WTC11 (cell line): ENCODE measurements at regions not wholly inside any gene's neighbourhood (a gene's known extent, or its start where the extent isn't known, plus 50 kb on each side); places are given as distances from the start of the nearest gene placed in this dataset.

Experiments
- ATAC-seq: fragments of 200-7000 bp; cut with Tn5 transposase; 2 replicates; pipeline ENCODE4 v1.10.0; 2021; ENCODE audit warnings: mild to moderate bottlenecking, moderate library complexity
- CTCF ChIA-PET: fragments of 300-600 bp; sonication (Branson Sonifier 250); formaldehyde crosslinking; loops from one replicate; lab custom pipeline; 2021; ENCODE audit warnings: antibody characterized with exemption; lab: Charles Lee
- POLR2A ChIA-PET: fragments of 350-600 bp; sonication (Branson Sonifier 250); formaldehyde crosslinking; loops from one replicate; lab custom pipeline; 2021; ENCODE audit warnings: antibody characterized with exemption; lab: Charles Lee
- DNase-seq: peaks from one replicate; pipeline ENCODE4 v3.0.0; 2021; ENCODE audit warnings: low spot score
- H3K27ac Mint-ChIP-seq: 2 replicates; pipeline ENCODE4 v1.8.0; 2021; ENCODE audit warnings: mixed read lengths
- H3K27me3 Mint-ChIP-seq: 2 replicates; pipeline ENCODE4 v1.8.0; 2021; ENCODE audit warnings: low read depth, mild to moderate bottlenecking, moderate library complexity, mixed read lengths
- H3K36me3 Mint-ChIP-seq: 2 replicates; pipeline ENCODE4 v1.8.0; 2021; ENCODE audit warnings: mixed read lengths
- H3K4me1 Mint-ChIP-seq: 2 replicates; pipeline ENCODE4 v1.8.0; 2022; ENCODE audit warnings: mixed read lengths
- H3K4me3 Mint-ChIP-seq: 2 replicates; pipeline ENCODE4 v1.8.0; 2021; ENCODE audit warnings: mild to moderate bottlenecking, moderate library complexity, mixed read lengths
- H3K9me3 Mint-ChIP-seq: 2 replicates; pipeline ENCODE4 v1.8.0; 2021; ENCODE audit warnings: mixed read lengths
- EMX1 ChIP-seq: fragments of 250-450 bp; sonication (Bioruptor Pico); IDR thresholded peaks from 2 replicates; pipeline ENCODE4 v1.8.0; 2021; ENCODE audit warnings: mild to moderate bottlenecking
- ETV6 ChIP-seq: sonication (generic); formaldehyde crosslinking; IDR thresholded peaks from 2 replicates; pipeline ENCODE4 v1.8.1; 2022; ENCODE audit warnings: mild to moderate bottlenecking, missing genetic modification reagents
- TP53 ChIP-seq: sonication (generic); formaldehyde crosslinking; IDR thresholded peaks from 2 replicates; pipeline ENCODE4 v1.8.1; 2023; ENCODE audit warnings: mild to moderate bottlenecking, missing genetic modification reagents
- ZNF219 ChIP-seq: sonication (generic); formaldehyde crosslinking; IDR thresholded peaks from 2 replicates; pipeline ENCODE4 v1.8.0; 2023; ENCODE audit warnings: missing genetic modification reagents, mild to moderate bottlenecking, borderline replicate concordance
- TF ChIP-seq, protein P1 (sequence below): sonication (generic); formaldehyde crosslinking; IDR thresholded peaks from 2 replicates; pipeline ENCODE4 v1.8.1; 2023; ENCODE audit warnings: mild to moderate bottlenecking, missing genetic modification reagents
- TF ChIP-seq, protein P2 (sequence below): fragments of 250-450 bp; sonication (Bioruptor Pico); IDR thresholded peaks from 2 replicates; pipeline ENCODE4 v1.9.0; 2021; ENCODE audit warnings: mild to moderate bottlenecking, borderline replicate concordance
- TF ChIP-seq, protein P3 (sequence below): sonication (generic); formaldehyde crosslinking; IDR thresholded peaks from 2 replicates; pipeline ENCODE4 v1.8.1; 2023; ENCODE audit warnings: mild to moderate bottlenecking, missing genetic modification reagents, borderline replicate concordance
- TF ChIP-seq, protein P4 (sequence below): sonication (generic); formaldehyde crosslinking; conservative IDR thresholded peaks from 2 replicates; pipeline ENCODE4 v1.8.1; 2023; ENCODE audit warnings: mild to moderate bottlenecking, low read depth, missing genetic modification reagents, moderate library complexity
- TF ChIP-seq, protein P5 (sequence below): sonication (generic); formaldehyde crosslinking; IDR thresholded peaks from 2 replicates; pipeline ENCODE4 v1.8.1; 2022; ENCODE audit warnings: mild to moderate bottlenecking, moderate library complexity, missing genetic modification reagents
- TF ChIP-seq, protein P6 (sequence below): sonication (generic); formaldehyde crosslinking; IDR thresholded peaks from 2 replicates; pipeline ENCODE4 v1.8.1; 2022; ENCODE audit warnings: missing genetic modification reagents, borderline replicate concordance
- TF ChIP-seq, protein P7 (sequence below): fragments of 250-450 bp; sonication (Bioruptor Pico); IDR thresholded peaks from 2 replicates; pipeline ENCODE4 v1.9.0; 2021; ENCODE audit warnings: moderate library complexity, mild to moderate bottlenecking, inconsistent platforms, borderline replicate concordance

DNA sequence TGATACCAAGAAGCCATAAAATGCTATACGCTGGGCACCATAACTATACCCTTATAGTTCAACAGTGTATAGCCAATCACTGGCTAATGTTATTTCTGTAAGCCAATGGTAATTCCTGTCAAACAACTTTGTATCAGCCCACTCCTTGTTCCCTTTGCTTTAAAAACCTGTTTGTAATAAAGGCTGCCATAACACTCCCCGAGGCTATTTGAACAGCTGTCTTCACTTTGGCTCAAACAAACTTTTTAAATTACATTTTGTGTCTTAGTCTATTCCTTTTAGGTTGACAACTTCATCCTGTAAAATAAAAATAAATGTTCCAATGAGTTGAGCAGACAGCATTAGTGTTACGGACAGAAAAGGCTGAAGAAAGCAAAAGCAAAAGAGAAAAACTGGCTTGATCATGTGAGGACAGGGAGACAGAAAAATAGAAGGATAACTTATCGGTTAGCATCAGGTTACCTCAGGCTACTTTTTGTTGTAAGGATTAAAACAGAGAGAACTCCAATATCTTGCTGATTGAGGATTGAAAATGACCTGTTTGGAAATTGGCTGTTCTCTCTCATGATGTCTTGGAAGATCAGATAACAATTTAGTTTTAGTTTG lies 95.0 kb downstream of the AASDHPPT start:
- no peaks in the 10 kb centered on the region for H3K27me3 Mint-ChIP-seq
- no peak for ATAC-seq
- ChIA-PET POLR2A (no interaction called here), CTCF (no interaction called here)
- no peak overlapping the region for H3K4me3 Mint-ChIP-seq
- H3K36me3 Mint-ChIP-seq = peaks cover 13% of the 10 kb centered on the region
- no peak overlapping the region for H3K27ac Mint-ChIP-seq
- H3K4me1 Mint-ChIP-seq = peaks cover 24% of the 10 kb centered on the region
- peaks cover 33% of the 10 kb centered on the region for H3K9me3 Mint-ChIP-seq
- TF ChIP-seq, protein P1, sequence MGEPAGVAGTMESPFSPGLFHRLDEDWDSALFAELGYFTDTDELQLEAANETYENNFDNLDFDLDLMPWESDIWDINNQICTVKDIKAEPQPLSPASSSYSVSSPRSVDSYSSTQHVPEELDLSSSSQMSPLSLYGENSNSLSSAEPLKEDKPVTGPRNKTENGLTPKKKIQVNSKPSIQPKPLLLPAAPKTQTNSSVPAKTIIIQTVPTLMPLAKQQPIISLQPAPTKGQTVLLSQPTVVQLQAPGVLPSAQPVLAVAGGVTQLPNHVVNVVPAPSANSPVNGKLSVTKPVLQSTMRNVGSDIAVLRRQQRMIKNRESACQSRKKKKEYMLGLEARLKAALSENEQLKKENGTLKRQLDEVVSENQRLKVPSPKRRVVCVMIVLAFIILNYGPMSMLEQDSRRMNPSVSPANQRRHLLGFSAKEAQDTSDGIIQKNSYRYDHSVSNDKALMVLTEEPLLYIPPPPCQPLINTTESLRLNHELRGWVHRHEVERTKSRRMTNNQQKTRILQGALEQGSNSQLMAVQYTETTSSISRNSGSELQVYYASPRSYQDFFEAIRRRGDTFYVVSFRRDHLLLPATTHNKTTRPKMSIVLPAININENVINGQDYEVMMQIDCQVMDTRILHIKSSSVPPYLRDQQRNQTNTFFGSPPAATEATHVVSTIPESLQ = no peak
- TF ChIP-seq TP53 (CRISPR knock-in tag) (no peak), EMX1 (CRISPR knock-in tag) (no peak), ETV6 (CRISPR knock-in tag) (no peak), ZNF219 (CRISPR knock-in tag) (no peak)
- TF ChIP-seq, protein P2, sequence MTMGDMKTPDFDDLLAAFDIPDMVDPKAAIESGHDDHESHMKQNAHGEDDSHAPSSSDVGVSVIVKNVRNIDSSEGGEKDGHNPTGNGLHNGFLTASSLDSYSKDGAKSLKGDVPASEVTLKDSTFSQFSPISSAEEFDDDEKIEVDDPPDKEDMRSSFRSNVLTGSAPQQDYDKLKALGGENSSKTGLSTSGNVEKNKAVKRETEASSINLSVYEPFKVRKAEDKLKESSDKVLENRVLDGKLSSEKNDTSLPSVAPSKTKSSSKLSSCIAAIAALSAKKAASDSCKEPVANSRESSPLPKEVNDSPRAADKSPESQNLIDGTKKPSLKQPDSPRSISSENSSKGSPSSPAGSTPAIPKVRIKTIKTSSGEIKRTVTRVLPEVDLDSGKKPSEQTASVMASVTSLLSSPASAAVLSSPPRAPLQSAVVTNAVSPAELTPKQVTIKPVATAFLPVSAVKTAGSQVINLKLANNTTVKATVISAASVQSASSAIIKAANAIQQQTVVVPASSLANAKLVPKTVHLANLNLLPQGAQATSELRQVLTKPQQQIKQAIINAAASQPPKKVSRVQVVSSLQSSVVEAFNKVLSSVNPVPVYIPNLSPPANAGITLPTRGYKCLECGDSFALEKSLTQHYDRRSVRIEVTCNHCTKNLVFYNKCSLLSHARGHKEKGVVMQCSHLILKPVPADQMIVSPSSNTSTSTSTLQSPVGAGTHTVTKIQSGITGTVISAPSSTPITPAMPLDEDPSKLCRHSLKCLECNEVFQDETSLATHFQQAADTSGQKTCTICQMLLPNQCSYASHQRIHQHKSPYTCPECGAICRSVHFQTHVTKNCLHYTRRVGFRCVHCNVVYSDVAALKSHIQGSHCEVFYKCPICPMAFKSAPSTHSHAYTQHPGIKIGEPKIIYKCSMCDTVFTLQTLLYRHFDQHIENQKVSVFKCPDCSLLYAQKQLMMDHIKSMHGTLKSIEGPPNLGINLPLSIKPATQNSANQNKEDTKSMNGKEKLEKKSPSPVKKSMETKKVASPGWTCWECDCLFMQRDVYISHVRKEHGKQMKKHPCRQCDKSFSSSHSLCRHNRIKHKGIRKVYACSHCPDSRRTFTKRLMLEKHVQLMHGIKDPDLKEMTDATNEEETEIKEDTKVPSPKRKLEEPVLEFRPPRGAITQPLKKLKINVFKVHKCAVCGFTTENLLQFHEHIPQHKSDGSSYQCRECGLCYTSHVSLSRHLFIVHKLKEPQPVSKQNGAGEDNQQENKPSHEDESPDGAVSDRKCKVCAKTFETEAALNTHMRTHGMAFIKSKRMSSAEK (CRISPR knock-in tag) = no peak
- TF ChIP-seq, protein P3, sequence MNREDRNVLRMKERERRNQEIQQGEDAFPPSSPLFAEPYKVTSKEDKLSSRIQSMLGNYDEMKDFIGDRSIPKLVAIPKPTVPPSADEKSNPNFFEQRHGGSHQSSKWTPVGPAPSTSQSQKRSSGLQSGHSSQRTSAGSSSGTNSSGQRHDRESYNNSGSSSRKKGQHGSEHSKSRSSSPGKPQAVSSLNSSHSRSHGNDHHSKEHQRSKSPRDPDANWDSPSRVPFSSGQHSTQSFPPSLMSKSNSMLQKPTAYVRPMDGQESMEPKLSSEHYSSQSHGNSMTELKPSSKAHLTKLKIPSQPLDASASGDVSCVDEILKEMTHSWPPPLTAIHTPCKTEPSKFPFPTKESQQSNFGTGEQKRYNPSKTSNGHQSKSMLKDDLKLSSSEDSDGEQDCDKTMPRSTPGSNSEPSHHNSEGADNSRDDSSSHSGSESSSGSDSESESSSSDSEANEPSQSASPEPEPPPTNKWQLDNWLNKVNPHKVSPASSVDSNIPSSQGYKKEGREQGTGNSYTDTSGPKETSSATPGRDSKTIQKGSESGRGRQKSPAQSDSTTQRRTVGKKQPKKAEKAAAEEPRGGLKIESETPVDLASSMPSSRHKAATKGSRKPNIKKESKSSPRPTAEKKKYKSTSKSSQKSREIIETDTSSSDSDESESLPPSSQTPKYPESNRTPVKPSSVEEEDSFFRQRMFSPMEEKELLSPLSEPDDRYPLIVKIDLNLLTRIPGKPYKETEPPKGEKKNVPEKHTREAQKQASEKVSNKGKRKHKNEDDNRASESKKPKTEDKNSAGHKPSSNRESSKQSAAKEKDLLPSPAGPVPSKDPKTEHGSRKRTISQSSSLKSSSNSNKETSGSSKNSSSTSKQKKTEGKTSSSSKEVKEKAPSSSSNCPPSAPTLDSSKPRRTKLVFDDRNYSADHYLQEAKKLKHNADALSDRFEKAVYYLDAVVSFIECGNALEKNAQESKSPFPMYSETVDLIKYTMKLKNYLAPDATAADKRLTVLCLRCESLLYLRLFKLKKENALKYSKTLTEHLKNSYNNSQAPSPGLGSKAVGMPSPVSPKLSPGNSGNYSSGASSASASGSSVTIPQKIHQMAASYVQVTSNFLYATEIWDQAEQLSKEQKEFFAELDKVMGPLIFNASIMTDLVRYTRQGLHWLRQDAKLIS (CRISPR knock-in tag) = no peak
- TF ChIP-seq, protein P4, sequence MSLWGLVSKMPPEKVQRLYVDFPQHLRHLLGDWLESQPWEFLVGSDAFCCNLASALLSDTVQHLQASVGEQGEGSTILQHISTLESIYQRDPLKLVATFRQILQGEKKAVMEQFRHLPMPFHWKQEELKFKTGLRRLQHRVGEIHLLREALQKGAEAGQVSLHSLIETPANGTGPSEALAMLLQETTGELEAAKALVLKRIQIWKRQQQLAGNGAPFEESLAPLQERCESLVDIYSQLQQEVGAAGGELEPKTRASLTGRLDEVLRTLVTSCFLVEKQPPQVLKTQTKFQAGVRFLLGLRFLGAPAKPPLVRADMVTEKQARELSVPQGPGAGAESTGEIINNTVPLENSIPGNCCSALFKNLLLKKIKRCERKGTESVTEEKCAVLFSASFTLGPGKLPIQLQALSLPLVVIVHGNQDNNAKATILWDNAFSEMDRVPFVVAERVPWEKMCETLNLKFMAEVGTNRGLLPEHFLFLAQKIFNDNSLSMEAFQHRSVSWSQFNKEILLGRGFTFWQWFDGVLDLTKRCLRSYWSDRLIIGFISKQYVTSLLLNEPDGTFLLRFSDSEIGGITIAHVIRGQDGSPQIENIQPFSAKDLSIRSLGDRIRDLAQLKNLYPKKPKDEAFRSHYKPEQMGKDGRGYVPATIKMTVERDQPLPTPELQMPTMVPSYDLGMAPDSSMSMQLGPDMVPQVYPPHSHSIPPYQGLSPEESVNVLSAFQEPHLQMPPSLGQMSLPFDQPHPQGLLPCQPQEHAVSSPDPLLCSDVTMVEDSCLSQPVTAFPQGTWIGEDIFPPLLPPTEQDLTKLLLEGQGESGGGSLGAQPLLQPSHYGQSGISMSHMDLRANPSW (CRISPR knock-in tag) = no peak
- TF ChIP-seq, protein P5, sequence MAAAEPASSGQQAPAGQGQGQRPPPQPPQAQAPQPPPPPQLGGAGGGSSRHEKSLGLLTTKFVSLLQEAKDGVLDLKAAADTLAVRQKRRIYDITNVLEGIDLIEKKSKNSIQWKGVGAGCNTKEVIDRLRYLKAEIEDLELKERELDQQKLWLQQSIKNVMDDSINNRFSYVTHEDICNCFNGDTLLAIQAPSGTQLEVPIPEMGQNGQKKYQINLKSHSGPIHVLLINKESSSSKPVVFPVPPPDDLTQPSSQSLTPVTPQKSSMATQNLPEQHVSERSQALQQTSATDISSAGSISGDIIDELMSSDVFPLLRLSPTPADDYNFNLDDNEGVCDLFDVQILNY (CRISPR knock-in tag) = no peak
- TF ChIP-seq, protein P6, sequence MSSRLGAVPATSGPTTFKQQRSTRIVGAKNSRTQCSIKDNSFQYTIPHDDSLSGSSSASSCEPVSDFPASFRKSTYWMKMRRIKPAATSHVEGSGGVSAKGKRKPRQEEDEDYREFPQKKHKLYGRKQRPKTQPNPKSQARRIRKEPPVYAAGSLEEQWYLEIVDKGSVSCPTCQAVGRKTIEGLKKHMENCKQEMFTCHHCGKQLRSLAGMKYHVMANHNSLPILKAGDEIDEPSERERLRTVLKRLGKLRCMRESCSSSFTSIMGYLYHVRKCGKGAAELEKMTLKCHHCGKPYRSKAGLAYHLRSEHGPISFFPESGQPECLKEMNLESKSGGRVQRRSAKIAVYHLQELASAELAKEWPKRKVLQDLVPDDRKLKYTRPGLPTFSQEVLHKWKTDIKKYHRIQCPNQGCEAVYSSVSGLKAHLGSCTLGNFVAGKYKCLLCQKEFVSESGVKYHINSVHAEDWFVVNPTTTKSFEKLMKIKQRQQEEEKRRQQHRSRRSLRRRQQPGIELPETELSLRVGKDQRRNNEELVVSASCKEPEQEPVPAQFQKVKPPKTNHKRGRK (CRISPR knock-in tag) = no peak
- TF ChIP-seq, protein P7, sequence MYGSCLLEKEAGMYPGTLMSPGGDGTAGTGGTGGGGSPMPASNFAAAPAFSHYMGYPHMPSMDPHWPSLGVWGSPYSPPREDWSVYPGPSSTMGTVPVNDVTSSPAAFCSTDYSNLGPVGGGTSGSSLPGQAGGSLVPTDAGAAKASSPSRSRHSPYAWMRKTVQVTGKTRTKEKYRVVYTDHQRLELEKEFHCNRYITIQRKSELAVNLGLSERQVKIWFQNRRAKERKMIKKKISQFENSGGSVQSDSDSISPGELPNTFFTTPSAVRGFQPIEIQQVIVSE (CRISPR knock-in tag) = no peak
- no peak for DNase-seq
